ENCODE measurements at regions not wholly inside any gene's neighbourhood (a gene's known extent, or its start where the extent isn't known, plus 50 kb on each side); places are given as distances from the start of the nearest gene placed in this dataset.

GRCh38 chr1:39141925-39142324 is 62.6 kb upstream of the MACF1 start:
- DNase-seq = no peak

- no peak for DNase-seq
Observed at GRCh38 chr1:39142401-39143060, 62.0 kb upstream of the MACF1 start.

- DNase-seq = no peak
Observed at GRCh38 chr1:39144924-39145323, 59.6 kb upstream of the MACF1 start.

- DNase-seq = no peak
Observed at GRCh38 chr1:39145331-39145965, 59.0 kb upstream of the MACF1 start.

GRCh38 chr1:39146681-39147080 is 57.8 kb upstream of the MACF1 start:
- no peak for DNase-seq

GRCh38 chr1:39147099-39148025 is 57.1 kb upstream of the MACF1 start:
- no peak for DNase-seq

- DNase-seq = no peak
Observed at GRCh38 chr1:39148942-39149341, 55.6 kb upstream of the MACF1 start.

- no peak for DNase-seq
Observed at GRCh38 chr1:39149509-39149908, 55.0 kb upstream of the MACF1 start.

- no peak for DNase-seq
Observed at GRCh38 chr1:39150779-39151178, 53.7 kb upstream of the MACF1 start.

- no peak for DNase-seq
Observed at GRCh38 chr1:39151267-39151666, 53.2 kb upstream of the MACF1 start.

GRCh38 chr1:39152923-39153322 is 51.6 kb upstream of the MACF1 start:
- DNase-seq = no peak

GRCh38 chr1:39153684-39154083 is 50.8 kb upstream of the MACF1 start:
- DNase-seq = no peak

- DNase-seq = peak in 1 of 2 experiments; percentile 56
Observed at GRCh38 chr1:39154553-39155421, 49.7 kb upstream of the MACF1 start.

All from NCI-H446 (cell line).